GM23248 (cell line): ENCODE measurements at regions not wholly inside any gene's neighbourhood (a gene's known extent, or its start where the extent isn't known, plus 50 kb on each side); places are given as distances from the start of the nearest gene placed in this dataset.

Experiments
- EZH2 ChIP-seq: fragments of 200-600 bp; sonication (generic); IDR thresholded peaks from 2 replicates; pipeline ENCODE4 v1.6.1; 2018; ENCODE audit warnings: antibody characterized with exemption, mild to moderate bottlenecking; ENCODE audit not compliant: insufficient read depth, poor library complexity, severe bottlenecking
- EZH2phosphoT487 ChIP-seq: fragments of 200-600 bp; sonication (generic); IDR thresholded peaks from 2 replicates; pipeline ENCODE4 v1.6.1; 2018; ENCODE audit warnings: antibody characterized with exemption, moderate library complexity, mild to moderate bottlenecking, low read depth; ENCODE audit not compliant: insufficient read depth

GRCh38 chr2:133936096-133936495 is 317.8 kb upstream of the MGAT5 start:
- no peak for TF ChIP-seq EZH2
- no peak for TF ChIP-seq EZH2phosphoT487
